Activated T-helper 17 cell treated with anti-CD3 and anti-CD28 coated beads, Interleukin-2, amount 50 U/mL, for 72 hours (primary cell): ENCODE measurements at regions not wholly inside any gene's neighbourhood (a gene's known extent, or its start where the extent isn't known, plus 50 kb on each side); places are given as distances from the start of the nearest gene placed in this dataset.
"Not testable (repeated sequence)": the region's sequence is repeated elsewhere in the genome, so short reads cannot be mapped to it uniquely, and the experiment has no call there.

ENCODE experiments used
- ATAC-seq: fragments of 150-1000 bp; cut with Tn5 transposase; replicated peaks from 2 replicates; pipeline ENCODE4 v1.10.0; 2021; ENCODE audit warnings: mild to moderate bottlenecking, moderate library complexity
- H3K27ac Mint-ChIP-seq: one replicate; pipeline ENCODE4 v1.8.0; 2022; ENCODE audit warnings: mixed read lengths
- H3K27me3 Mint-ChIP-seq: one replicate; pipeline ENCODE4 v1.8.0; 2022; ENCODE audit warnings: mixed read lengths
- H3K36me3 Mint-ChIP-seq: one replicate; pipeline ENCODE4 v1.8.0; 2022; ENCODE audit warnings: low read depth, mild to moderate bottlenecking, mixed read lengths
- H3K4me1 Mint-ChIP-seq: one replicate; pipeline ENCODE4 v1.8.0; 2022; ENCODE audit warnings: mixed read lengths
- H3K4me3 Mint-ChIP-seq: one replicate; pipeline ENCODE4 v1.8.0; 2022; ENCODE audit warnings: mild to moderate bottlenecking, mixed read lengths
- H3K9me3 Mint-ChIP-seq: one replicate; pipeline ENCODE4 v1.8.0; 2022; ENCODE audit warnings: mixed read lengths

DNA sequence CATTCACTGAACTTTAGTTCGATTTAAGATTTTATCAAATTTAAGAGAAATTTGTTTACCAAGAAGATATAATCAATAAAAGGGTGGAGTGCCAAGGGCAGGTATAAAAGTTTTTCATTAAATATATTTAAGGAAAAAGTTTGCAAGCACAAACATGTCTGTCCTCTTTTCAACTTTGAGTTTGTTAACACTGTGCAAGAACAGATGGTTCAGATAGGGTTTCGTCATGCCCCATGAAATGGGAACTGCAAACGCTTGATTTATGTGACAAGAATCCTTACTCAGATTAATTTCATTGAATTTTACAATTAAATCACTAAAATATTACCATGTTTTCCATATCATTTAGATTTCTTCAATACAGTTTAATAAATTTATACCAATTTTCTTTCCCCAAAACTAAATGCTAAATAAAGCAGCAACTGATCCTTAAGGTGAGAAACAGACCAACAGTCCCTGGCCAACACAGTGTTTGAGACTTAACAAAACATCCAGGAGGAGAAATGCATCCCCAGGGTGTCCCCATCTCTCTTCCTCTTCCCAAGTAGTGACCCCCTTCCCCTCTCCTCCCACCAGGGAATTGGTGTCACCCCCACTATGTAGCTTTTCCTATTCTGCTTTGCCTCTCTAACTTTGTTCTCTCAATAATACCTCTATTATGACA is 292.9 kb downstream of the LTN1 start:
- no peak for ATAC-seq
- no peaks in the 10 kb centered on the region for H3K27me3 Mint-ChIP-seq
- peaks cover 11% of the 10 kb centered on the region for H3K9me3 Mint-ChIP-seq
- no peaks in the 10 kb centered on the region for H3K36me3 Mint-ChIP-seq
- H3K27ac Mint-ChIP-seq: no peak overlapping the region
- no peak overlapping the region for H3K4me3 Mint-ChIP-seq
- H3K4me1 Mint-ChIP-seq: no peaks in the 10 kb centered on the region

DNA sequence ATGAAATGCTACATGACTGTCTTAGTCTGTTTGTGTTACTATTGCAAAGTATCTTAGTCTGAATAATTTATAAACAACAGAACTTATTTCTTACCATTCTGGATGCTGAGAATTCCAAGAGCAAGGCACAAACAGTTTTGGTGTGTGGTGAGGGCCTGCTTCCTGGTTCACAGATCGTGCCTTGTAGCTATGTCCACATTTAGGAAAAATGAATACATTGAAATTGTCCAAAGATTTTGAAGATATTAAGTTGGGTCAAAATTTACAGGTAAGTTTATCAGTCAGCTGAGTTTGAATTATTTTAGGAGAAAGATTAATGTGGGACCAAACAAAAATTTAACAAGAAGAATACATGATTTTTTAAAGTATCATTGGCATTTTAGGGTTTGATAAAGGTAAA is 293.5 kb downstream of the LTN1 start:
- no peaks in the 10 kb centered on the region for H3K27me3 Mint-ChIP-seq

DNA sequence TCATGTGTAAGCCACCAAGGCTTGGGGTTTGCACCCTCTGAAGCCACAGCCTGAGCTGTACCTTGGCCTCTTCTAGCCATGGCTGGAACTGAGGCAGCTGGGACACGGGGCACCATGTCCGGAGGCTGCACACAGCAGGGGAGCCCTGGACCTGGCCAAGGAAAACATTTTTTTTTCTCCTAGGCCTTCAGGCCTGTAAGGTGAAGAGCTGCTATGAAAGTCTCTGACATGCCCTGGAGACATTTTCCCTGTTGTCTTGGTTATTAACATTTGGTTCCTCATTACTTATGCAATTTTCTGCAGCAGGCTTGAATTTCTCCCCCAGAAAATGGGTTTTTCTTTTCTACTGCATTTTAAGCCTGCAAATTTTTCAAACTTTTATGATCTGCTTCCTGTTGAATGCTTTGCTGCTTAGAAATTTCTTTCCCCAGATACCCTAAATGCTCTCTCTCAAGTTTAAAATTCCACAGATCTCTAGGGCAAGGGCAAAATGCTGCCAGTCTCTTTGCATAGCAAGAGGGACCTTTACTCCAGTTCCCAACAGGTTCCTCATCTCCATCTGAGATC is 295.8 kb downstream of the LTN1 start:
- Mint-ChIP-seq H3K27me3 (no peaks in the 10 kb centered on the region), H3K36me3 (no peaks in the 10 kb centered on the region), H3K4me1 (no peaks in the 10 kb centered on the region), H3K9me3 (peaks cover 4% of the 10 kb centered on the region), H3K4me3 (no peak overlapping the region), H3K27ac (no peak overlapping the region)
- ATAC-seq: no peak

More for the DNA sequence above, 293.5 kb downstream of the LTN1 start:
- H3K27ac Mint-ChIP-seq: no peak overlapping the region
- no peak for ATAC-seq
- H3K4me3 Mint-ChIP-seq: no peak overlapping the region
- H3K9me3 Mint-ChIP-seq: peaks cover 11% of the 10 kb centered on the region
- no peaks in the 10 kb centered on the region for H3K36me3 Mint-ChIP-seq
- no peaks in the 10 kb centered on the region for H3K4me1 Mint-ChIP-seq

DNA sequence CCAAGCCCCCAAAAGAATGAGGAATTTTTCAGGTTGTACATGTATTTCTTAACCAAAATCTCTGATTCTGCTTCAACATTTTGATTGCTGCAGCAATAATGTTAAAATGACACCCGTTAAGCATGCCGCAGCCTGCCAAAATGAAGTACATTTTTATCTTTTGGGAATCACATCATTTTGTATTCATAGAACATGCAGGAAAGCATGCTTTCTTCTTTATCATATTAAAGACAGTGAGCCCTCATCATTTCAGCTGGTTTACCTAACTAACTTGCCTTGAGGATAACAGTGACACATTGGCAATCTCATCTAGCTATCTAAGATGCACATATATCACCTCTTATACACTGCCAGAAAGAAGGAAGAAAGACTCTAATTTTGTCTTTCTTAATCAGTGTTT is 299.2 kb downstream of the LTN1 start:
- Mint-ChIP-seq H3K27ac (no peak overlapping the region), H3K9me3 (peaks cover 4% of the 10 kb centered on the region), H3K4me3 (no peak overlapping the region), H3K27me3 (no peaks in the 10 kb centered on the region), H3K36me3 (no peaks in the 10 kb centered on the region), H3K4me1 (no peaks in the 10 kb centered on the region)
- ATAC-seq: no peak

DNA sequence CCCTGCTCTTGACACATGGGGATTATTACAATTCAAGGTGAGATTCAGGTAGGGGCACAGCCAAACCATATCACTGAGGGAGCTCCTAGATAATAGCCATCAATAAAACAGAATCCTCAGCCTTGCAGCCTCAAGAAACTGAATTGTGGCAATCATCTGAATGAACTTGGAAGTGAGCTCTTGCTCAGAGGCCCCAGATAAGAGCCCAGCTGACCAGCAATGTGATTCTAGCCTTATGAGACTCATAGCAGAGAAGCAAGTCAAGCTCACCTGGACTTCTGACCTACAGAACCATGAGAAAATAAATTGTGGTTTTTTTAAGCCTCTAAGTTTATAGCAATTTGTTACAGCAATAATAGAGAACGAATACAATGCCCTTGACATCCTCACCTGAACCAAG is 302.5 kb downstream of the LTN1 start:
- Mint-ChIP-seq H3K9me3 (no peaks in the 10 kb centered on the region), H3K27me3 (no peaks in the 10 kb centered on the region), H3K4me3 (no peak overlapping the region), H3K4me1 (no peaks in the 10 kb centered on the region), H3K36me3 (no peaks in the 10 kb centered on the region), H3K27ac (no peak overlapping the region)
- no peak for ATAC-seq

DNA sequence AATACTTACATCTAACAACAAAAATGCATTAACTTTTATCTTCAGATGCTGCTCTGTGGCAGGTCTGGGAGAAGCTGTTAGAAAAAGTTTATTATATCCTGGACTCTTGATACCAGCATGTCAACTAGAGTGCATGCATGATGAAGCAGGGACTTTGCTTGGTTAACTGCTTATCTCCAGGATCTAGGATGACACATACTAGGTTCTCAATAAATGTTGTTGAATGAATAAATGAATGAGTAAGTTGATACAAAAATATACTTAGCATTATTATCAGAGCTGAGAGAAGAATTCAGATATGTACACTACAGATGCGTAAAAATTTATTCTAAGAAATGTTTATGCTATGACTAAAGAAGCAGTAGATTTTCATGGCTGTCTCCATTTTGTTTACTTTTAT is 304.3 kb downstream of the LTN1 start:
- Mint-ChIP-seq H3K9me3 (no peaks in the 10 kb centered on the region), H3K4me1 (no peaks in the 10 kb centered on the region), H3K4me3 (no peak overlapping the region), H3K36me3 (no peaks in the 10 kb centered on the region), H3K27me3 (no peaks in the 10 kb centered on the region), H3K27ac (no peak overlapping the region)
- ATAC-seq: peak; percentile 23

DNA sequence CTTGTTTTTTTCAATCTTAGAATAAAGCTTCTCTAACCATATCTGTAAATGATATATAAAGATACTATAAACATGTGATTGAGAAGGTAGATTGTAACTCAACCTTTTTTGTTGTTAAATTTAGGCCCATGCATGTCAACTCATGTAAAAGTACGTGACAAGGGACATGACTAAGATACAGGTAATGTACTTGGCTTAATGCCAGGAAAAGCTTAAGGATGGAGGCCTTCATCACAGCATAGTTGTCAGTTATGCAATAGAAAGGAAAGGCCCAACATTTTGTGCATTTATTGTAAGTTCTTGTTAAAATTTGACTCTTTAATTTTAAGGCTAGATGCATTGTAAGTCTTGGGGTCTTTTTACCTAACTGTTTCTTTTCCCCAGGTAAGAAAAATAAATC is 305.1 kb downstream of the LTN1 start:
- no peaks in the 10 kb centered on the region for H3K36me3 Mint-ChIP-seq
- no peak overlapping the region for H3K4me3 Mint-ChIP-seq
- no peak overlapping the region for H3K27ac Mint-ChIP-seq
- peak; percentile 54 for ATAC-seq
- no peaks in the 10 kb centered on the region for H3K9me3 Mint-ChIP-seq
- no peaks in the 10 kb centered on the region for H3K4me1 Mint-ChIP-seq
- no peaks in the 10 kb centered on the region for H3K27me3 Mint-ChIP-seq

DNA sequence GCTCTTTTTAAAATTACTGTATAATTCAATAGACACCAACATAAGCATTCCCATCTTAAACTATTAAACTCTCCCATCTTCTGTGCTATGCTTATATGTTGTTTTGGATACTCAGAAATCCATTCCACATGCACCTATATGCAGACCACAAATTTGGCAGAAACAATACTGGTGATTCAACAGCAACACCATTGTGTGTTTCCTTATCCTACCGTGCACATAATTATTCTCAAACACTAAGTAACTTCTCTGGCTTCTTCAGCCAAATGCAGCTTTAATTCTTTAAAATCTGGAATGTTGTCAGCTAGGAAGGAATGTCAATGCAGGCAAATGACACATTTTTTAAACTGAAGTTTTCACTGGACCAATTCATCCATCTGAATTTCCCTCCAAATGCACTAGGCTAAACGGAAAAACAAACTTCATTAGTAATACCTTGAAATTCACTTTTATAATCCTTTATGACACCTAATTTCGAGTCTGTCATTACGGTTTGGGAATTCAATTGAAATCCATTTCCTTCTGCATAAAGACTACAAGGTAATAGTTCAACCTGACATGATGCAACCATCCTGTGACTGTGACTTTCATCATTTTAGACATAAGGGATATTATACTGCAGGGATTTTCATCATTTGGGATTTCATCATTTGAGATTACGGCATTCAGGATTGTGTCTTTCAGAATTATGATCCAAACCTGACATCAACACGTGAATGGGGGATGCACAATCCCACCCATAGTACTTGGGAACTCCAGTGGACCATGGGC is 308.5 kb downstream of the LTN1 start:
- Mint-ChIP-seq H3K4me1 (no peaks in the 10 kb centered on the region), H3K27me3 (no peaks in the 10 kb centered on the region), H3K27ac (no peak overlapping the region), H3K36me3 (no peaks in the 10 kb centered on the region), H3K4me3 (no peak overlapping the region), H3K9me3 (no peaks in the 10 kb centered on the region)
- no peak for ATAC-seq

DNA sequence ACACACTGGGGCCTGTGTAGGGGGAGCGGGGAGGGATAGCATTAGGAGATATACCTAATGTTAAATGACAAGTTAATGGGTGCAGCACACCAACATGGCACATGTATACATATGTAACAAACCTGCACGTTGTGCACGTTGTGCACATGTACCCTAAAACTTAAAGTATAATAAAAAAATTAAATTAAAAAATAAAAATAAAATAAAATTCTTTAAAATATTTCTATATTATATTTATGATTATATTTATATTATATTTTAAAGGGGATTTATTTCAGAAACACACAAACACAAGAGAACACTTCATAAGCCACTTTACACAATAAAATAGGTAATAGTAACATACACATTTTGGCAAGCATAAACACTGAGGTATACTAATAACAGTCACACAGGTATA is 309.8 kb downstream of the LTN1 start:
- not testable (repeated sequence) for H3K4me3 Mint-ChIP-seq, H3K36me3 Mint-ChIP-seq, H3K27ac Mint-ChIP-seq, ATAC-seq, H3K9me3 Mint-ChIP-seq, H3K4me1 Mint-ChIP-seq, H3K27me3 Mint-ChIP-seq

DNA sequence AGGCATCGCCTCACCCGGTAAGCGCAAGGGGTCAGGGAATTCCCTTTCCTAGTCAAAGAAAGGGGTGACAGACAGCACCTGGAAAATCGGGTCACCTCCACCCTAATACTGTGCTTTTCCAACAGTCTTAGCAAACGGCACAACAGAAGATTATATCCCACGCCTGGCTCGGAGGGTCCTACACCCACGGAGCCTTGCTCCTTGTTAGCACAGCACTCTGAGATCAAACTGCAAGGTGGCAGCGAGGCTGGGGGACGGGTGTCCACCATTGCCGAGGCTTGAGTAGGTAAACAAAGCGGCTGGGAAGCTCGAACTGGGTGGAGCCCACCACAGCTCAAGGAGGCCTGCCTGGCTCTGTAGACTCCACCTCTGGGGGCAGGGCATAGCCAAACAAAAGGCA is 315.6 kb downstream of the LTN1 start:
- not testable (repeated sequence) for H3K27ac Mint-ChIP-seq, H3K27me3 Mint-ChIP-seq, H3K4me3 Mint-ChIP-seq, H3K9me3 Mint-ChIP-seq, ATAC-seq, H3K36me3 Mint-ChIP-seq, H3K4me1 Mint-ChIP-seq

DNA sequence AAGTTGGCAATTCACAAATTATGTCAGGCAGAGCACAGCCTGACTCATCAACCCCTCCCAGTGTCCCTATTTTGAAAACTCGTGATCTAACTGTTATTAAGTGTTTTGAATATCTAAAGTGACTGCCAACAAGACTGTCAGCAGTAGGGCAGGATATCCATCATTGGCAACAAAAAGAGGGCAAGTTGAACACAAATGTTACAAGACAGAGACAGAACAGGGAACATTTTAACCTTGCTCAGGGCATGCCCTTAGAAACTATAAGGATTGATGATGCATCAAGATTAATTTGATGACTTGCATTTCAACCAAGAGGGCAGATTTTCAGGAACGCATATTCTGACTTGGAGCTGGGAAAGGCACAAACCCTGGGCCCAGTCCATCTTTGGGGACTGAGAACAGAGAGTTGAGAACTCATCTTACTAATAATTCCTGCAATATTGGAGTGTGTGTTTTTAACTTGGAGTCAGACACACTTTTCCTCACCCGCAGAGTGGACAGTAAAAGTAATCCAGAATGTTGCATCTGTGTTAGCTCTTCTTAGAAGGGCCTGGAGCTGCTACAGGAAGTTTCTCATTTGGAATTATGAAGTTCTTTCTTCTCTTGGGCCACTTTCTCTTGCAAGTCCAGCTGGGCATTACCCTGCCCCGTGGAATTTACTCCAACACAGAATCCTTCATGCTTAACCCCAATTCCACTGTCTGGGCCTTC is 317.2 kb downstream of the LTN1 start:
- Mint-ChIP-seq H3K4me3 (no peak overlapping the region), H3K4me1 (no peaks in the 10 kb centered on the region), H3K27me3 (no peaks in the 10 kb centered on the region), H3K36me3 (no peaks in the 10 kb centered on the region), H3K9me3 (peaks cover 3% of the 10 kb centered on the region), H3K27ac (no peak overlapping the region)
- no peak for ATAC-seq

DNA sequence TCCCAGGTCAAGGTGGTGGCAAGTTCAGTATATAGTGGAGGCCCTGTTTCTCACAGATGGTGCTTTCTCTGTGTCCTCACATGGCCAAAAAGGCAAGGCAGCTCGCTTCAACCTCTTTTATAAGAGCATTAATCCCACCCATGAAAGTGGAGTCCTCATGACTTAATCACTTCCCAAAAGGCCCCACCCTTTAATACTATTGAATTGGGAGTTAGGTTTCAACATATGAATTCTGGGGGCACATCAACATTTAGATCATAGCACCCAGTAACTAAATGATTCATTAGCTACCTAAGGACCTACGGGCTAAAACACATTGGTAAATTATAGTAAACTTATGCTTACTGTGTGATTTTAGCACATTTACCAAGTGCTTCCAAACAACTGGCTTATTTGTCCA is 317.9 kb downstream of the LTN1 start:
- no peak overlapping the region for H3K27ac Mint-ChIP-seq
- no peak for ATAC-seq
- no peaks in the 10 kb centered on the region for H3K27me3 Mint-ChIP-seq
- H3K9me3 Mint-ChIP-seq: peaks cover 3% of the 10 kb centered on the region
- no peaks in the 10 kb centered on the region for H3K36me3 Mint-ChIP-seq
- no peak overlapping the region for H3K4me3 Mint-ChIP-seq
- H3K4me1 Mint-ChIP-seq: no peaks in the 10 kb centered on the region

DNA sequence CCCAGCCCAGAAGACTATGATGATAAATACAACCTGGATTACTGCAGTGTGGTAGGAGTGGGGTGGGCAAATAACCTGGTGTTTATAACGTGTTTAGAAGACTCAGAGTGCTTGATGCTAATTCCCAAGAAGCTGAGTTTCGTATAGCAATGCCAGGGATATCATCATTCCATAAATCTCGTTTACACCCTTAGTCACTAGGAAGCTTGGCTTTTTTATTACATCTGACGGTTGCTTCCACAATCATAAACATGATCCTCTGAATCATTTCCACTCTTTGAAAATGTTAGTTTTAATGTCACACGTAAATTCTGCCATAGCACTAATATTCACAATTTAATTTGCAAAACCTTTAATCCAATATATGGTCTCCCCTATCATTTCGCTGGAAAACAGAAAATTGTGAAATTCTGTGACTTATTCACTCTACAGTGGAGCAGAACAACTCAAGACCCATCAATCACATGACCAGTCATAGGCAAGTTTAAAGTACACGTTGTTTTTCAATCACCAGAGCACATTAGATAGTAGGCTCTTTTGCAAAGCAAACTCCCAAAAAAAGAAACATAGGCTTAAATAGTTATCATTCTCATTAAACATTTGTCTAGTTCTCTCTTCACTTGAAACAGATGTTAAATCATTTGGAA is 321.0 kb downstream of the LTN1 start:
- H3K27ac Mint-ChIP-seq: no peak overlapping the region
- peaks cover 4% of the 10 kb centered on the region for H3K4me1 Mint-ChIP-seq
- H3K4me3 Mint-ChIP-seq: no peak overlapping the region
- ATAC-seq: no peak
- peaks cover 13% of the 10 kb centered on the region for H3K9me3 Mint-ChIP-seq
- no peaks in the 10 kb centered on the region for H3K27me3 Mint-ChIP-seq
- no peaks in the 10 kb centered on the region for H3K36me3 Mint-ChIP-seq

DNA sequence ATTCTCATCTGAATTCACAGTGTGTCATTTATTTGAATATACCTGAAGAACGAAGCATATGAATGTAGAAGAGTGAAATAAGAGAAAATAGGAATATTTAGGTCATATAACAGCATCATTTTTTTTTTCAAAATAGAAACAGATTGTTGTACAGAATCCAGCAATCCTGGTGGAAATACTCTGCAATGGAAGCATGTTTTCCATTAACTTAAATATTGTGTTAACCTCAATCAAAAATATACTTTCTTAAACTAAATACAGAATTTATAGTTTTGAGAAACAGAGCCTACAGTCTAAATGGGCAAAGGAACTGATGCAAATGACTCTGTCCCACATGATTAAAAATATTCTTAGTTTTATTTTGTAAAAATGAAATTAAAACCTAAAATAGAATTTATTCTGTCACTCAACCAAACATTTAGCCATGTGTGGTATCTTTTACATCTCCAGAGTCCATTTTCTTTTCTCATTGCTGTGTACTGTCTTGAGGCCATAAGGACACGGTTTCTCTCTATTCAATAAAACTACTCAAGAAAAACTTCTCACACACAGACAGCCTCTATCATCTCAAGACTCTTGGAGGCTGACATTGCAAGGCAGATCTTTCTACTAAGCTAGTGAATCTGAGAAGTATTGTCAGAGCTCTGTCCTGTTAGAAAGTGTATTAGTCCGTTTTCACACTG is 322.6 kb downstream of the LTN1 start:
- H3K27ac Mint-ChIP-seq: no peak overlapping the region
- H3K27me3 Mint-ChIP-seq: no peaks in the 10 kb centered on the region
- no peak for ATAC-seq
- H3K36me3 Mint-ChIP-seq: no peaks in the 10 kb centered on the region
- H3K4me3 Mint-ChIP-seq: no peak overlapping the region
- H3K9me3 Mint-ChIP-seq: peaks cover 13% of the 10 kb centered on the region
- peaks cover 4% of the 10 kb centered on the region for H3K4me1 Mint-ChIP-seq
